HCT116 (cell line): ENCODE measurements at regions not wholly inside any gene's neighbourhood (a gene's known extent, or its start where the extent isn't known, plus 50 kb on each side); places are given as distances from the start of the nearest gene placed in this dataset.

ENCODE experiments used
- ATAC-seq: fragments of 200-7000 bp; cut with Tn5 transposase; 2 replicates; pipeline ENCODE4 v1.9.1; 2020; ENCODE audit warnings: mild to moderate bottlenecking, moderate library complexity
- BruUV-seq: library from RNA; stranded (reverse); fragments of 400-500 nt; replicated peaks from 2 replicates; lab custom pipeline; 2021; lab: Mats Ljungman, UMichigan
- CTCF ChIA-PET: fragments of 300-600 bp; sonication (Branson Sonifier 250); formaldehyde crosslinking; loops from one replicate; lab custom pipeline; 2021; ENCODE audit warnings: antibody characterized with exemption; lab: Charles Lee
- POLR2A ChIA-PET: fragments of 300-600, 350-600 bp; sonication (Branson Sonifier 250); formaldehyde crosslinking; loops from one replicate; lab custom pipeline; 2021; ENCODE audit warnings: antibody characterized with exemption; lab: Charles Lee
- RAD21 ChIA-PET, 2 experiments: fragments of 300-600 bp; sonication (Branson Sonifier 250); formaldehyde crosslinking; loops; one replicate each; lab custom pipeline; 2023; ENCODE audit warnings: low total read pairs in 2 of 2; ENCODE audit not compliant: uncharacterized antibody in 2 of 2, unreplicated experiment in 2 of 2, low non-redundant PET in 1 of 2; lab: Charles Lee
- DNase-seq: peaks from one replicate; pipeline ENCODE4 v3.0.0-alpha.2; 2010; ENCODE audit warnings: low read depth, low spot score
- H2AFZ ChIP-seq: fragments of 200-600 bp; shearing (Covaris generic), sonication (generic); 2 replicates; pipeline ENCODE4 v1.6.1; 2017; ENCODE audit warnings: low read depth, mixed run types, mixed read lengths, antibody characterized with exemption, low read length; ENCODE audit not compliant: poor library complexity, severe bottlenecking
- H3K27ac ChIP-seq: 2 replicates; pipeline ENCODE4 v1.5.1; 2012; ENCODE audit warnings: low read depth, low read length
- H3K27me3 ChIP-seq: fragments of 200-600 bp; sonication (generic); 2 replicates; pipeline ENCODE4 v1.6.1; 2016; ENCODE audit warnings: mixed run types, low read length, mixed read lengths; ENCODE audit not compliant: insufficient read depth
- H3K36me3 ChIP-seq, 2 experiments: fragments of 200-500 bp in 1 of 2; fragments of 200-600 bp in 1 of 2; sonication (Bioruptor generic) in 1 of 2; sonication (generic) in 1 of 2; 2 replicates each; pipeline versions ENCODE4 v1.5.1 to v1.6.1; 2014 to 2016; ENCODE audit warnings: low read length in 2 of 2, inconsistent platforms in 1 of 2, mixed read lengths in 1 of 2, mixed run types in 1 of 2; ENCODE audit not compliant: insufficient read depth in 2 of 2, control insufficient read depth in 1 of 2
- H3K4me1 ChIP-seq, 2 experiments: fragments of 200-600 bp in 1 of 2; sonication (generic) in 1 of 2; 2 replicates each; pipeline versions ENCODE4 v1.5.1 to v1.6.1; 2012 to 2017; ENCODE audit warnings: low read length in 2 of 2, inconsistent platforms in 1 of 2, mild to moderate bottlenecking in 1 of 2, mixed read lengths in 1 of 2, mixed run types in 1 of 2, moderate library complexity in 1 of 2; ENCODE audit not compliant: insufficient read depth in 2 of 2, control insufficient read depth in 1 of 2
- H3K4me2 ChIP-seq: fragments of 200-600 bp; sonication (generic); 2 replicates; pipeline ENCODE4 v1.6.1; 2017; ENCODE audit warnings: mixed run types, low read length, mixed read lengths
- H3K4me3 ChIP-seq, 2 experiments: fragments of 200-600 bp in 1 of 2; sonication (generic) in 1 of 2; replicated peaks in 1 of 2; 2 replicates each; pipeline ENCODE4 v1.5.1; 2011 to 2016; ENCODE audit warnings: low read length in 2 of 2, control low read depth in 1 of 2, low read depth in 1 of 2, mild to moderate bottlenecking in 1 of 2, mixed read lengths in 1 of 2, mixed run types in 1 of 2
- H3K79me2 ChIP-seq: fragments of 200-600 bp; sonication (generic); 2 replicates; pipeline ENCODE4 v1.6.1; 2017; ENCODE audit warnings: mild to moderate bottlenecking, mixed run types, low read length, moderate library complexity, mixed read lengths; ENCODE audit not compliant: insufficient read depth
- H3K9ac ChIP-seq: fragments of 200-600 bp; sonication (generic); 2 replicates; pipeline ENCODE4 v1.6.1; 2016; ENCODE audit warnings: low read length, mixed read lengths
- H3K9me2 ChIP-seq: fragments of 200-600 bp; sonication (generic), shearing (Covaris generic); 2 replicates; pipeline ENCODE4 v1.6.1; 2017; ENCODE audit warnings: mixed run types, mild to moderate bottlenecking, moderate library complexity; ENCODE audit not compliant: insufficient read depth
- H3K9me3 ChIP-seq, 2 experiments: fragments of 200-500 bp in 1 of 2; fragments of 200-600 bp in 1 of 2; sonication (Bioruptor generic) in 1 of 2; sonication (generic) in 1 of 2; 2 replicates each; pipeline ENCODE4 v1.6.1; 2014 to 2017; ENCODE audit warnings: low read length in 2 of 2, mixed read lengths in 2 of 2, inconsistent platforms in 1 of 2, low read depth in 1 of 2, mild to moderate bottlenecking in 1 of 2, mixed run types in 1 of 2, moderate library complexity in 1 of 2; ENCODE audit not compliant: control insufficient read depth in 1 of 2, insufficient read depth in 1 of 2
- H4K20me1 ChIP-seq: fragments of 200-600 bp; sonication (generic), shearing (Covaris generic); 2 replicates; pipeline ENCODE4 v1.6.1; 2017; ENCODE audit warnings: mixed run types, mild to moderate bottlenecking, moderate library complexity; ENCODE audit not compliant: insufficient read depth
- CBX3 ChIP-seq: IDR thresholded peaks from 2 replicates; pipeline ENCODE4 v1.6.1; 2012; ENCODE audit warnings: low read depth
- CEBPB ChIP-seq: IDR thresholded peaks from 2 replicates; pipeline ENCODE4 v1.6.1; 2012; ENCODE audit warnings: low read depth
- EGR1 ChIP-seq: IDR thresholded peaks from 2 replicates; pipeline ENCODE4 v1.6.1; 2012; ENCODE audit warnings: low read depth
- ELF1 ChIP-seq: IDR thresholded peaks from 2 replicates; pipeline ENCODE4 v1.6.1; 2012; ENCODE audit warnings: low read depth, borderline replicate concordance
- EZH2 ChIP-seq: fragments of 200-600 bp; sonication (generic); IDR thresholded peaks from 2 replicates; pipeline ENCODE4 v1.6.1; 2017; ENCODE audit warnings: antibody characterized with exemption, mixed run types
- EZH2phosphoT487 ChIP-seq: fragments of 200-600 bp; IDR thresholded peaks from 2 replicates; pipeline ENCODE4 v1.6.1; 2018; ENCODE audit warnings: antibody characterized with exemption, borderline replicate concordance
- FOSL1 ChIP-seq: IDR thresholded peaks from 2 replicates; pipeline ENCODE4 v1.6.1; 2012; ENCODE audit warnings: low read depth
- POLR2A ChIP-seq: IDR thresholded peaks from 2 replicates; pipeline ENCODE4 v1.7.0; 2011; ENCODE audit warnings: borderline replicate concordance; ENCODE audit not compliant: insufficient read depth, insufficient read length; ENCODE audit errors: extremely low read depth
- POLR2AphosphoS5 ChIP-seq: IDR thresholded peaks from 2 replicates; pipeline ENCODE4 v1.6.1; 2011; ENCODE audit warnings: mild to moderate bottlenecking, low read depth, low read length, moderate library complexity
- RAD21 ChIP-seq: IDR thresholded peaks from 2 replicates; pipeline ENCODE4 v1.6.1; 2012; ENCODE audit warnings: low read depth, mild to moderate bottlenecking
- SIN3A ChIP-seq: IDR thresholded peaks from 2 replicates; pipeline ENCODE4 v1.6.1; 2012; ENCODE audit warnings: low read depth
- SP1 ChIP-seq: IDR thresholded peaks from 2 replicates; pipeline ENCODE4 v1.6.1; 2012; ENCODE audit warnings: low read depth
- SRF ChIP-seq: IDR thresholded peaks from 2 replicates; pipeline ENCODE4 v1.6.1; 2012; ENCODE audit warnings: low read depth
- TCF7L2 ChIP-seq: IDR thresholded peaks from 2 replicates; pipeline ENCODE4 v1.7.0; 2011; ENCODE audit warnings: borderline replicate concordance, inconsistent platforms; ENCODE audit not compliant: insufficient read depth, insufficient read length; ENCODE audit errors: extremely low read depth
- ZNF274 ChIP-seq: fragments of 200-500 bp; sonication (Bioruptor generic); IDR thresholded peaks from 2 replicates; pipeline ENCODE4 v1.6.1; 2014; ENCODE audit warnings: mild to moderate bottlenecking, low read depth, low read length, inconsistent platforms
- intact Hi-C: fragments of 100-400 bp; cut with micrococcal nuclease; formaldehyde crosslinking; loops from 2 replicates; pipeline ENCODE4 v1.10.0; 2022
- TF ChIP-seq, protein P1 (sequence below): IDR thresholded peaks from 2 replicates; pipeline ENCODE4 v1.6.1; 2012; ENCODE audit warnings: low read depth
- TF ChIP-seq, protein P2 (sequence below), 3 experiments: fragments of 200-600 bp in 1 of 3; sonication (generic) in 1 of 3; IDR thresholded peaks in 2 of 3; conservative IDR thresholded peaks in 1 of 3; 2 replicates each; pipeline ENCODE4 v1.5.1; 2012 to 2017; ENCODE audit warnings: low read depth in 2 of 3, low read length in 2 of 3, antibody characterized with exemption in 1 of 3, borderline replicate concordance in 1 of 3, control low read depth in 1 of 3, mild to moderate bottlenecking in 1 of 3, mixed read lengths in 1 of 3, mixed run types in 1 of 3, moderate library complexity in 1 of 3; ENCODE audit not compliant: insufficient read depth in 1 of 3

GRCh38 chr10:112052166-112052565 lies 131.4 kb downstream of the GPAM start:
- POLR2A ChIA-PET, result no interaction called here
- no peak overlapping the region for H3K4me2 ChIP-seq
- TF ChIP-seq EGR1 (no peak), TCF7L2 (no peak), SIN3A (no peak), POLR2A (no peak), EZH2phosphoT487 (no peak), CEBPB (no peak), ZNF274 (no peak), POLR2AphosphoS5 (no peak), ELF1 (no peak), RAD21 (no peak), FOSL1 (no peak), EZH2 (no peak), CBX3 (no peak), SRF (no peak), SP1 (no peak)
- TF ChIP-seq, protein P1, sequence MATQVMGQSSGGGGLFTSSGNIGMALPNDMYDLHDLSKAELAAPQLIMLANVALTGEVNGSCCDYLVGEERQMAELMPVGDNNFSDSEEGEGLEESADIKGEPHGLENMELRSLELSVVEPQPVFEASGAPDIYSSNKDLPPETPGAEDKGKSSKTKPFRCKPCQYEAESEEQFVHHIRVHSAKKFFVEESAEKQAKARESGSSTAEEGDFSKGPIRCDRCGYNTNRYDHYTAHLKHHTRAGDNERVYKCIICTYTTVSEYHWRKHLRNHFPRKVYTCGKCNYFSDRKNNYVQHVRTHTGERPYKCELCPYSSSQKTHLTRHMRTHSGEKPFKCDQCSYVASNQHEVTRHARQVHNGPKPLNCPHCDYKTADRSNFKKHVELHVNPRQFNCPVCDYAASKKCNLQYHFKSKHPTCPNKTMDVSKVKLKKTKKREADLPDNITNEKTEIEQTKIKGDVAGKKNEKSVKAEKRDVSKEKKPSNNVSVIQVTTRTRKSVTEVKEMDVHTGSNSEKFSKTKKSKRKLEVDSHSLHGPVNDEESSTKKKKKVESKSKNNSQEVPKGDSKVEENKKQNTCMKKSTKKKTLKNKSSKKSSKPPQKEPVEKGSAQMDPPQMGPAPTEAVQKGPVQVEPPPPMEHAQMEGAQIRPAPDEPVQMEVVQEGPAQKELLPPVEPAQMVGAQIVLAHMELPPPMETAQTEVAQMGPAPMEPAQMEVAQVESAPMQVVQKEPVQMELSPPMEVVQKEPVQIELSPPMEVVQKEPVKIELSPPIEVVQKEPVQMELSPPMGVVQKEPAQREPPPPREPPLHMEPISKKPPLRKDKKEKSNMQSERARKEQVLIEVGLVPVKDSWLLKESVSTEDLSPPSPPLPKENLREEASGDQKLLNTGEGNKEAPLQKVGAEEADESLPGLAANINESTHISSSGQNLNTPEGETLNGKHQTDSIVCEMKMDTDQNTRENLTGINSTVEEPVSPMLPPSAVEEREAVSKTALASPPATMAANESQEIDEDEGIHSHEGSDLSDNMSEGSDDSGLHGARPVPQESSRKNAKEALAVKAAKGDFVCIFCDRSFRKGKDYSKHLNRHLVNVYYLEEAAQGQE, result no peak
- TF ChIP-seq, protein P2, sequence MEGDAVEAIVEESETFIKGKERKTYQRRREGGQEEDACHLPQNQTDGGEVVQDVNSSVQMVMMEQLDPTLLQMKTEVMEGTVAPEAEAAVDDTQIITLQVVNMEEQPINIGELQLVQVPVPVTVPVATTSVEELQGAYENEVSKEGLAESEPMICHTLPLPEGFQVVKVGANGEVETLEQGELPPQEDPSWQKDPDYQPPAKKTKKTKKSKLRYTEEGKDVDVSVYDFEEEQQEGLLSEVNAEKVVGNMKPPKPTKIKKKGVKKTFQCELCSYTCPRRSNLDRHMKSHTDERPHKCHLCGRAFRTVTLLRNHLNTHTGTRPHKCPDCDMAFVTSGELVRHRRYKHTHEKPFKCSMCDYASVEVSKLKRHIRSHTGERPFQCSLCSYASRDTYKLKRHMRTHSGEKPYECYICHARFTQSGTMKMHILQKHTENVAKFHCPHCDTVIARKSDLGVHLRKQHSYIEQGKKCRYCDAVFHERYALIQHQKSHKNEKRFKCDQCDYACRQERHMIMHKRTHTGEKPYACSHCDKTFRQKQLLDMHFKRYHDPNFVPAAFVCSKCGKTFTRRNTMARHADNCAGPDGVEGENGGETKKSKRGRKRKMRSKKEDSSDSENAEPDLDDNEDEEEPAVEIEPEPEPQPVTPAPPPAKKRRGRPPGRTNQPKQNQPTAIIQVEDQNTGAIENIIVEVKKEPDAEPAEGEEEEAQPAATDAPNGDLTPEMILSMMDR (IDR thresholded peaks at IDR 0.05 in 2 of 3, conservative IDR thresholded peaks at IDR 0.05 in 1 of 3; ENCODE audit: borderline replicate concordance in 1 of 3, insufficient read depth in 1 of 3, low read depth in 2 of 3, low read length in 2 of 3), result no peak
- TF ChIP-seq, all 23 proteins: peak for 0
- ChIA-PET CTCF (no interaction called here), RAD21 (no interaction called here)
- Histone ChIP-seq H3K9ac (no peak overlapping the region), H3K36me3 (no peaks in the 10 kb centered on the region), H3K4me1 (no peaks in the 10 kb centered on the region), H3K4me3 (no peak overlapping the region), H3K9me2 (no peaks in the 10 kb centered on the region), H2AFZ (no peak overlapping the region), H3K27ac (no peak overlapping the region), H3K27me3 (peaks cover 64% of the 10 kb centered on the region), H4K20me1 (no peaks in the 10 kb centered on the region), H3K79me2 (no peaks in the 10 kb centered on the region), H3K9me3 (no peaks in the 10 kb centered on the region)
- no peak for DNase-seq
- intact Hi-C loops, result no loop called here
- no TSS peak for BruUV-seq
- ATAC-seq, result no peak
